ENCODE measurements at regions not wholly inside any gene's neighbourhood (a gene's known extent, or its start where the extent isn't known, plus 50 kb on each side); places are given as distances from the start of the nearest gene placed in this dataset.

GRCh38 chr11:35049859-35050531 is 89.0 kb upstream of the CD44 start:
- Histone ChIP-seq H3K9me3 (replicated peaks in 1 of 2; ENCODE audit: control insufficient read depth in 2 of 2, insufficient read depth in 1 of 2, low read depth in 1 of 2, low read length in 2 of 2) (peaks cover 0 to 4% of the 10 kb centered on the region in 2 donors), H2BK120ac (ENCODE audit: low read depth, low read length) (no peak overlapping the region), H3K4ac (ENCODE audit: low read length) (no peak overlapping the region), H3K36me3 (replicated peaks in 1 of 2; ENCODE audit: control insufficient read depth in 2 of 2, insufficient read depth in 2 of 2, low read length in 2 of 2) (no peaks in the 10 kb centered on the region), H3K4me3 (ENCODE audit: low read length in 2 of 2) (no peak overlapping the region), H3K23ac (ENCODE audit: low read depth, low read length, poor library complexity) (no peak overlapping the region), H2AFZ (ENCODE audit: low read length) (no peak overlapping the region), H2BK5ac (ENCODE audit: low read length) (no peak overlapping the region), H3K27ac (replicated peaks; ENCODE audit: low read length) (no peak overlapping the region), H3K9ac (ENCODE audit: low read depth, low read length, poor library complexity) (no peak overlapping the region), H2AK5ac (ENCODE audit: low read depth, low read length) (no peak overlapping the region), H3K4me1 (ENCODE audit: control insufficient read depth in 2 of 2, insufficient read depth in 1 of 2, low read depth in 1 of 2, low read length in 2 of 2) (no peaks in the 10 kb centered on the region), H3K27me3 (ENCODE audit: control insufficient read depth in 3 of 3, insufficient read depth in 3 of 3, low read depth in 1 of 3, low read length in 3 of 3) (no peaks in the 10 kb centered on the region), H3K79me1 (ENCODE audit: low read depth, low read length) (no peaks in the 10 kb centered on the region), H2BK15ac (ENCODE audit: low read length) (no peak overlapping the region), H3K14ac (ENCODE audit: low read length) (no peak overlapping the region), H4K8ac (ENCODE audit: low read depth, low read length) (no peak overlapping the region), H2BK12ac (ENCODE audit: low read length) (no peak overlapping the region), H3K18ac (ENCODE audit: low read length) (no peak overlapping the region), H3K4me2 (ENCODE audit: insufficient read depth, low read length, poor library complexity, severe bottlenecking) (no peak overlapping the region), H4K91ac (ENCODE audit: low read depth, low read length, poor library complexity) (no peak overlapping the region)
- no CpG with 5 or more reads among the region's 4 CpGs for WGBS, 2 donors (ENCODE audit: extremely low coverage in 2 of 2, insufficient read length in 2 of 2, insufficient replicate concordance in 1 of 2)
- DNase-seq (ENCODE audit: low spot score), result no peak

DNA sequence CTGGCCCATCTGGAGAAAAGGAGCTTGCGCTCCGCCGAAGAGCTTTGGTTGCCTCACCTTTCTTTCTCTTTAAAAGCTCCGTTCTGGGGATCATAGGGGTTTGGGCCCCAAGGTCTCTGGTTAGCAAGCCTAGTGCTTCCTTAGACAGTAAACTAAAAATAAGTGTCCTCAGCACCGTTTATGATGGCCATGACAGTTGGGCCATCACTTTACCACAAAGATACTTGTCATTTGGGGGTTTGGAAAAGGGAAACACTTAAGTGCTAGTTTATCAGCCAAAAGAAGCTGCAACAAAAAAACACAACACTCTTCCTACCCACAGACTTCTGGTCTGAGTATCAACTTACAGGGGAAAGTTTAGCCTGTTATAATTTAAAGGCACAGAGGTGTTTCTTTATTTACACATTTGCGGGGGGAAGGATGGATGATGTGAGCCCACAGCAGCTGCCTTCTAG is 88.4 kb upstream of the CD44 start:
- Histone ChIP-seq H2BK12ac (ENCODE audit: low read length) (no peak overlapping the region), H2BK5ac (ENCODE audit: low read length) (no peak overlapping the region), H2BK120ac (ENCODE audit: low read depth, low read length) (no peak overlapping the region), H3K14ac (ENCODE audit: low read length) (no peak overlapping the region), H3K36me3 (replicated peaks in 1 of 2; ENCODE audit: control insufficient read depth in 2 of 2, insufficient read depth in 2 of 2, low read length in 2 of 2) (no peaks in the 10 kb centered on the region), H3K18ac (ENCODE audit: low read length) (no peak overlapping the region), H3K9me3 (replicated peaks in 1 of 2; ENCODE audit: control insufficient read depth in 2 of 2, insufficient read depth in 1 of 2, low read depth in 1 of 2, low read length in 2 of 2) (peaks cover 0 to 4% of the 10 kb centered on the region in 2 donors), H3K4me3 (ENCODE audit: low read length in 2 of 2) (no peak overlapping the region), H3K4me2 (ENCODE audit: insufficient read depth, low read length, poor library complexity, severe bottlenecking) (no peak overlapping the region), H3K27ac (replicated peaks; ENCODE audit: low read length) (no peak overlapping the region), H3K27me3 (ENCODE audit: control insufficient read depth in 3 of 3, insufficient read depth in 3 of 3, low read depth in 1 of 3, low read length in 3 of 3) (no peaks in the 10 kb centered on the region), H2AFZ (ENCODE audit: low read length) (no peak overlapping the region), H3K4me1 (ENCODE audit: control insufficient read depth in 2 of 2, insufficient read depth in 1 of 2, low read depth in 1 of 2, low read length in 2 of 2) (no peaks in the 10 kb centered on the region), H3K23ac (ENCODE audit: low read depth, low read length, poor library complexity) (no peak overlapping the region), H4K8ac (ENCODE audit: low read depth, low read length) (no peak overlapping the region), H2AK5ac (ENCODE audit: low read depth, low read length) (no peak overlapping the region), H3K4ac (ENCODE audit: low read length) (no peak overlapping the region), H2BK15ac (ENCODE audit: low read length) (no peak overlapping the region), H3K79me1 (ENCODE audit: low read depth, low read length) (no peaks in the 10 kb centered on the region), H3K9ac (ENCODE audit: low read depth, low read length, poor library complexity) (no peak overlapping the region), H4K91ac (ENCODE audit: low read depth, low read length, poor library complexity) (no peak overlapping the region)
- no CpG with 5 or more reads among the region's 6 CpGs for WGBS, 2 donors (ENCODE audit: extremely low coverage in 2 of 2, insufficient read length in 2 of 2, insufficient replicate concordance in 1 of 2)
- no peak for DNase-seq (ENCODE audit: low spot score)

GRCh38 chr11:35056391-35057093 is 82.4 kb upstream of the CD44 start:
- WGBS, 2 donors (ENCODE audit: extremely low coverage in 2 of 2, insufficient read length in 2 of 2, insufficient replicate concordance in 1 of 2), result no CpG with 5 or more reads among the region's 1 CpG

DNA sequence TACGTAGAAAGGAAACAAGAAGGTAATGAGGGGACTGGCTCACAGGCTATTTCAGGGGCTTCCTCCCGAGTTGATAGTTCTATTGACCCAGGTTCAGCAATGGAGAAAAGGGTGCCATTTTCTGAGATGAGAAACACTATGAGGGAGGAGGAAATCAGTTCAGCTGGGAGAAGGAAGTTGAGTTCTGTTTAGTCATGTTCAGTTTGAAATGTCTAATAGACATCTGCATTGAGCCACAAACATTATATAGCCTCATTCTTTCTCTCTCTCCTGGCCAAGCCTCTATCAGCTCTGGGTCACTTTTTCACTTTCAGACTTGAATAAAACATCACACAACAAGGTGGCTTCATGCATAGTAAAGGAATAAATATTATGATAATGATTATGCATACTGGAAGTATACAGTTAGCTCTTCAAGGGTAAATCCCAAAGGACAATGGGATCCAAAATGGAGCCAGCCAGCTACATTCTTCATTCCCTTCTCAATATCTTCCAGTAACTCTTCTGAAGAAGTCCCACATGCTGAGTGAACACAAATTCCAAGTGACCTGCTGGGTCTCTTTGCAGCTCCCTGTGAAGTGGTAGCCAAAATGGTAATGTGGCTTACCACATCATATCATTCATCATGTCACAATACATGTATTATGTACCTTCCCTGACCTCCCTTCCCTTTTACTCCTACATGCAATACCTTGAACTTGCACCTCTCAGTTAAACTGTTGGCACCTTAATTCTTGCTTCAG is 80.9 kb upstream of the CD44 start:
- Histone ChIP-seq H3K4me2 (ENCODE audit: insufficient read depth, low read length, poor library complexity, severe bottlenecking) (no peak overlapping the region), H3K27me3 (ENCODE audit: control insufficient read depth in 3 of 3, insufficient read depth in 3 of 3, low read depth in 1 of 3, low read length in 3 of 3) (no peaks in the 10 kb centered on the region), H3K4me3 (ENCODE audit: low read length in 2 of 2) (no peak overlapping the region), H3K14ac (ENCODE audit: low read length) (no peak overlapping the region), H4K91ac (ENCODE audit: low read depth, low read length, poor library complexity) (no peak overlapping the region), H3K23ac (ENCODE audit: low read depth, low read length, poor library complexity) (no peak overlapping the region), H3K9me3 (replicated peaks in 1 of 2; ENCODE audit: control insufficient read depth in 2 of 2, insufficient read depth in 1 of 2, low read depth in 1 of 2, low read length in 2 of 2) (peaks cover 0 to 1% of the 10 kb centered on the region in 2 donors), H3K4me1 (ENCODE audit: control insufficient read depth in 2 of 2, insufficient read depth in 1 of 2, low read depth in 1 of 2, low read length in 2 of 2) (no peaks in the 10 kb centered on the region), H3K27ac (replicated peaks; ENCODE audit: low read length) (no peak overlapping the region), H4K8ac (ENCODE audit: low read depth, low read length) (no peak overlapping the region), H2BK12ac (ENCODE audit: low read length) (no peak overlapping the region), H2AFZ (ENCODE audit: low read length) (no peak overlapping the region), H2BK5ac (ENCODE audit: low read length) (no peak overlapping the region), H3K18ac (ENCODE audit: low read length) (no peak overlapping the region), H3K36me3 (replicated peaks in 1 of 2; ENCODE audit: control insufficient read depth in 2 of 2, insufficient read depth in 2 of 2, low read length in 2 of 2) (no peaks in the 10 kb centered on the region), H3K79me1 (ENCODE audit: low read depth, low read length) (no peaks in the 10 kb centered on the region), H2BK15ac (ENCODE audit: low read length) (no peak overlapping the region), H3K4ac (ENCODE audit: low read length) (no peak overlapping the region), H2BK120ac (ENCODE audit: low read depth, low read length) (no peak overlapping the region), H3K9ac (ENCODE audit: low read depth, low read length, poor library complexity) (no peak overlapping the region), H2AK5ac (ENCODE audit: low read depth, low read length) (no peak overlapping the region)
- no peak for DNase-seq (ENCODE audit: low spot score)
- no CpG with 5 or more reads among the region's 2 CpGs for WGBS, 2 donors (ENCODE audit: extremely low coverage in 2 of 2, insufficient read length in 2 of 2, insufficient replicate concordance in 1 of 2)

More at GRCh38 chr11:35056391-35057093, 82.4 kb upstream of the CD44 start:
- H2AK5ac ChIP-seq (ENCODE audit: low read depth, low read length), result no peak overlapping the region
- no peak for DNase-seq (ENCODE audit: low spot score)
- no peak overlapping the region for H3K18ac ChIP-seq (ENCODE audit: low read length)
- H3K4me2 ChIP-seq (ENCODE audit: insufficient read depth, low read length, poor library complexity, severe bottlenecking), result no peak overlapping the region
- H3K4me3 ChIP-seq (ENCODE audit: low read length in 2 of 2), result no peak overlapping the region
- H4K8ac ChIP-seq (ENCODE audit: low read depth, low read length), result no peak overlapping the region
- no peak overlapping the region for H2BK5ac ChIP-seq (ENCODE audit: low read length)
- H3K9me3 ChIP-seq (replicated peaks in 1 of 2; ENCODE audit: control insufficient read depth in 2 of 2, insufficient read depth in 1 of 2, low read depth in 1 of 2, low read length in 2 of 2), result peaks cover 0 to 1% of the 10 kb centered on the region in 2 donors
- no peak overlapping the region for H3K27ac ChIP-seq (replicated peaks; ENCODE audit: low read length)
- H2BK15ac ChIP-seq (ENCODE audit: low read length), result no peak overlapping the region
- no peak overlapping the region for H3K23ac ChIP-seq (ENCODE audit: low read depth, low read length, poor library complexity)
- no peak overlapping the region for H3K9ac ChIP-seq (ENCODE audit: low read depth, low read length, poor library complexity)
- no peaks in the 10 kb centered on the region for H3K79me1 ChIP-seq (ENCODE audit: low read depth, low read length)
- no peak overlapping the region for H2AFZ ChIP-seq (ENCODE audit: low read length)
- H3K4ac ChIP-seq (ENCODE audit: low read length), result no peak overlapping the region
- H3K14ac ChIP-seq (ENCODE audit: low read length), result no peak overlapping the region
- H4K91ac ChIP-seq (ENCODE audit: low read depth, low read length, poor library complexity), result no peak overlapping the region
- H2BK120ac ChIP-seq (ENCODE audit: low read depth, low read length), result no peak overlapping the region
- H2BK12ac ChIP-seq (ENCODE audit: low read length), result no peak overlapping the region
- no peaks in the 10 kb centered on the region for H3K4me1 ChIP-seq (ENCODE audit: control insufficient read depth in 2 of 2, insufficient read depth in 1 of 2, low read depth in 1 of 2, low read length in 2 of 2)
- no peaks in the 10 kb centered on the region for H3K27me3 ChIP-seq (ENCODE audit: control insufficient read depth in 3 of 3, insufficient read depth in 3 of 3, low read depth in 1 of 3, low read length in 3 of 3)
- H3K36me3 ChIP-seq (replicated peaks in 1 of 2; ENCODE audit: control insufficient read depth in 2 of 2, insufficient read depth in 2 of 2, low read length in 2 of 2), result no peaks in the 10 kb centered on the region
